Hepatocyte (in vitro differentiated cells): ENCODE measurements at regions not wholly inside any gene's neighbourhood (a gene's known extent, or its start where the extent isn't known, plus 50 kb on each side); places are given as distances from the start of the nearest gene placed in this dataset.
"Not testable (repeated sequence)": the region's sequence is repeated elsewhere in the genome, so short reads cannot be mapped to it uniquely, and the experiment has no call there.

Experiments
- CTCF ChIP-seq: fragments of 200-600 bp; sonication (generic); IDR thresholded peaks from 2 replicates; pipeline ENCODE4 v1.5.1; 2016; ENCODE audit warnings: antibody characterized with exemption, mild to moderate bottlenecking; ENCODE audit not compliant: poor library complexity
- EZH2phosphoT487 ChIP-seq: fragments of 200-600 bp; sonication (generic); IDR thresholded peaks from one replicate; pipeline ENCODE4 v1.6.1; 2018; ENCODE audit warnings: antibody characterized with exemption, mild to moderate bottlenecking, low read depth, moderate library complexity; ENCODE audit not compliant: unreplicated experiment, severe bottlenecking

GRCh38 chr2:61649946-61650345, 111.8 kb upstream of the XPO1 start:
- TF ChIP-seq CTCF, EZH2phosphoT487: not testable (repeated sequence)
